Prostate gland (tissue), 2 donors: ENCODE measurements at regions not wholly inside any gene's neighbourhood (a gene's known extent, or its start where the extent isn't known, plus 50 kb on each side); places are given as distances from the start of the nearest gene placed in this dataset.

Source experiments
- DNase-seq: peaks from one replicate; pipeline ENCODE4 v3.0.0-alpha.2; 2019; ENCODE audit warnings: low spot score
- H3K27ac ChIP-seq, 2 donors: fragments of 200-600 bp; sonication (generic); 2 replicates each; pipeline ENCODE4 v1.5.1; 2017 to 2019
- H3K27me3 ChIP-seq: fragments of 200-600 bp; sonication (generic); replicated peaks from 2 replicates; pipeline ENCODE4 v1.5.1; 2019; ENCODE audit not compliant: insufficient read depth
- H3K36me3 ChIP-seq, 2 donors: fragments of 200-600 bp; sonication (generic); 1 replicate in 1 of 2; 2 replicates in 1 of 2; pipeline versions ENCODE4 v1.5.1 to v1.8.1; 2017 to 2019
- H3K4me1 ChIP-seq: fragments of 200-600 bp; sonication (generic); replicated peaks from 2 replicates; pipeline ENCODE4 v1.5.1; 2019
- H3K4me3 ChIP-seq, 2 donors: fragments of 200-600 bp; sonication (generic); 2 replicates each; pipeline ENCODE4 v1.5.1; 2017 to 2019
- H3K9me3 ChIP-seq: fragments of 200-600 bp; sonication (generic); 2 replicates; pipeline ENCODE4 v1.5.1; 2017
- CTCF ChIP-seq, 4 experiments: fragments of 200-600 bp in 2 of 4; fragments of 450-650 bp in 2 of 4; sonication (generic) in 2 of 4; IDR thresholded peaks; 1 replicate in 3 of 4; 2 replicates in 1 of 4; pipeline ENCODE4 v1.5.1; 2016 to 2019; ENCODE audit warnings: antibody characterized with exemption in 4 of 4, mild to moderate bottlenecking in 2 of 4, moderate library complexity in 2 of 4
- POLR2A ChIP-seq: fragments of 450-650 bp; IDR thresholded peaks from one replicate; pipeline ENCODE4 v1.6.1; 2016; ENCODE audit warnings: antibody characterized with exemption, mild to moderate bottlenecking
- POLR2AphosphoS5 ChIP-seq: sonication (generic); formaldehyde crosslinking; IDR thresholded peaks from one replicate; pipeline ENCODE4 v1.6.1; 2017; ENCODE audit warnings: antibody characterized with exemption
- WGBS: methylation state at CpG from one replicate; pipeline ENCODE4 v1.1.5; 2018; 5-methylcytosine and 5-hydroxymethylcytosine counted together
- intact Hi-C: fragments of 100-400 bp; cut with DNase I; formaldehyde crosslinking; loops from one replicate; pipeline ENCODE4 v1.14.2; 2022

GRCh38 chr16:85503679-85504231 is 109.4 kb upstream of the GSE1 start:
- WGBS = 86% methylated on average over 26 of the region's 26 CpGs
- intact Hi-C loops = loop anchor here (10.0 kb wide), 1 partner anchor 211 kb away; no protein-coding TSS in a partner anchor

GRCh38 chr16:85504242-85504641 is 108.9 kb upstream of the GSE1 start:
- no peak for DNase-seq
- H3K27ac ChIP-seq = no peak overlapping the region
- H3K4me1 ChIP-seq = no peaks in the 10 kb centered on the region
- no peak overlapping the region for H3K4me3 ChIP-seq
- no peaks in the 10 kb centered on the region for H3K9me3 ChIP-seq
- TF ChIP-seq POLR2AphosphoS5 (no peak), CTCF (IDR thresholded peaks at IDR 0.05) (no peak), POLR2A (no peak)
- H3K36me3 ChIP-seq = no peaks in the 10 kb centered on the region
- 84% methylated on average over 9 of the region's 9 CpGs for WGBS
- no peaks in the 10 kb centered on the region for H3K27me3 ChIP-seq
- intact Hi-C loops = loop anchor here (10.0 kb wide), 1 partner anchor 211 kb away; no protein-coding TSS in a partner anchor

More at GRCh38 chr16:85503679-85504231, 109.4 kb upstream of the GSE1 start:
- Histone ChIP-seq H3K27me3 (no peaks in the 10 kb centered on the region), H3K36me3 (no peaks in the 10 kb centered on the region), H3K4me1 (no peaks in the 10 kb centered on the region), H3K27ac (no peak overlapping the region), H3K9me3 (no peaks in the 10 kb centered on the region), H3K4me3 (no peak overlapping the region)
- no peak for DNase-seq
- TF ChIP-seq POLR2AphosphoS5 = no peak
- no peak for TF ChIP-seq POLR2A

- TF ChIP-seq POLR2A = no peak
- TF ChIP-seq POLR2AphosphoS5 = no peak
- no peak for TF ChIP-seq CTCF (IDR thresholded peaks at IDR 0.05)
- no peaks in the 10 kb centered on the region for H3K4me1 ChIP-seq
- H3K27ac ChIP-seq = no peak overlapping the region
- no peaks in the 10 kb centered on the region for H3K36me3 ChIP-seq
- H3K27me3 ChIP-seq = no peaks in the 10 kb centered on the region
- H3K4me3 ChIP-seq = no peak overlapping the region
- no peak for DNase-seq
- WGBS = 91% methylated on average over 20 of the region's 20 CpGs
- intact Hi-C loops = loop anchor here (10.0 kb wide), 1 partner anchor 209 kb away; no protein-coding TSS in a partner anchor
- no peaks in the 10 kb centered on the region for H3K9me3 ChIP-seq
These were observed 107.1 kb upstream of the GSE1 start for GRCh38 chr16:85505794-85506634.

- intact Hi-C loops = loop anchor here (10.0 kb wide), 1 partner anchor 208 kb away; no protein-coding TSS in a partner anchor
- Histone ChIP-seq H3K9me3 (no peaks in the 10 kb centered on the region), H3K4me3 (no peak overlapping the region), H3K4me1 (no peaks in the 10 kb centered on the region), H3K27me3 (no peaks in the 10 kb centered on the region), H3K27ac (no peak overlapping the region), H3K36me3 (no peaks in the 10 kb centered on the region)
- 89% methylated on average over 8 of the region's 8 CpGs for WGBS
- no peak for DNase-seq
- TF ChIP-seq POLR2A (no peak), POLR2AphosphoS5 (no peak), CTCF (IDR thresholded peaks at IDR 0.05) (no peak)
These were observed 106.5 kb upstream of the GSE1 start for GRCh38 chr16:85506635-85506911.

- H3K4me3 ChIP-seq = no peak overlapping the region
- no peak for TF ChIP-seq CTCF (IDR thresholded peaks at IDR 0.05)
- intact Hi-C loops = loop anchor here (10.0 kb wide), 1 partner anchor 207 kb away; no protein-coding TSS in a partner anchor
- H3K9me3 ChIP-seq = no peaks in the 10 kb centered on the region
- H3K36me3 ChIP-seq = no peaks in the 10 kb centered on the region
- H3K4me1 ChIP-seq = no peaks in the 10 kb centered on the region
- WGBS = 63% methylated on average over 8 of the region's 8 CpGs
- DNase-seq = no peak
- no peaks in the 10 kb centered on the region for H3K27me3 ChIP-seq
- H3K27ac ChIP-seq = no peak overlapping the region
These were observed 105.8 kb upstream of the GSE1 start for GRCh38 chr16:85507342-85507741.
